GM10248 (cell line): ENCODE measurements at regions not wholly inside any gene's neighbourhood (a gene's known extent, or its start where the extent isn't known, plus 50 kb on each side); places are given as distances from the start of the nearest gene placed in this dataset.

ENCODE experiments used
- CTCF ChIA-PET: fragments of 300-600 bp; sonication (Branson Sonifier 250); formaldehyde crosslinking; extraction: SDS; loops from one replicate; lab custom pipeline; 2021; ENCODE audit warnings: antibody characterized with exemption; lab: Yijun Ruan, JAX
- POLR2A ChIA-PET: fragments of 350-650 bp; sonication (Branson Sonifier 250); formaldehyde crosslinking; extraction: SDS; loops from one replicate; lab custom pipeline; 2020; ENCODE audit warnings: antibody characterized with exemption; lab: Yijun Ruan, JAX
- DNase-seq: peaks from one replicate; pipeline ENCODE4 v3.0.0; 2012; ENCODE audit errors: extremely low spot score
- TF ChIP-seq, protein P1 (sequence below): IDR thresholded peaks from 2 replicates; pipeline ENCODE4 v1.5.1; 2012; ENCODE audit warnings: mild to moderate bottlenecking, low read depth; ENCODE audit errors: extremely low read depth, missing control alignments, control extremely low read depth

DNA sequence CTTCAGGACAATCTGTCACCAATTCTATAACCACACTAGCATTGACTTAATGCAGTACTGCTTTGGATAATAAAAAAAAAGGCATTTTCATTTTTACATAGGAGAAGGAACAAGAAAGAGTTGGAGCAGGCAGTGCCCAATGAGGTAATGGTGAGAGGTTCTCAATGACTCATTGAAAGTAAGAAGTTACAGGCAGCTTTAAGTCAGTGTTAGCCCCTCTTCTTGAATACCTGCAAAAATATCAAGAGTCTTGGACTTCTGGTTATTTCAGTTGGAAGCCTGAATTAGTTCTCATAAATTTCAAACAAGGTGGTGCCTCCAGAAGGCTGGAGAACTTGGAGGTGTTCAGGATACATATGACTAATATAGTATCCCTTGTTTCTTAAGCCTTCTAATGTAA lies 422.5 kb downstream of the HTR7 start:
- POLR2A ChIA-PET, result no interaction called here
- TF ChIP-seq, protein P1, sequence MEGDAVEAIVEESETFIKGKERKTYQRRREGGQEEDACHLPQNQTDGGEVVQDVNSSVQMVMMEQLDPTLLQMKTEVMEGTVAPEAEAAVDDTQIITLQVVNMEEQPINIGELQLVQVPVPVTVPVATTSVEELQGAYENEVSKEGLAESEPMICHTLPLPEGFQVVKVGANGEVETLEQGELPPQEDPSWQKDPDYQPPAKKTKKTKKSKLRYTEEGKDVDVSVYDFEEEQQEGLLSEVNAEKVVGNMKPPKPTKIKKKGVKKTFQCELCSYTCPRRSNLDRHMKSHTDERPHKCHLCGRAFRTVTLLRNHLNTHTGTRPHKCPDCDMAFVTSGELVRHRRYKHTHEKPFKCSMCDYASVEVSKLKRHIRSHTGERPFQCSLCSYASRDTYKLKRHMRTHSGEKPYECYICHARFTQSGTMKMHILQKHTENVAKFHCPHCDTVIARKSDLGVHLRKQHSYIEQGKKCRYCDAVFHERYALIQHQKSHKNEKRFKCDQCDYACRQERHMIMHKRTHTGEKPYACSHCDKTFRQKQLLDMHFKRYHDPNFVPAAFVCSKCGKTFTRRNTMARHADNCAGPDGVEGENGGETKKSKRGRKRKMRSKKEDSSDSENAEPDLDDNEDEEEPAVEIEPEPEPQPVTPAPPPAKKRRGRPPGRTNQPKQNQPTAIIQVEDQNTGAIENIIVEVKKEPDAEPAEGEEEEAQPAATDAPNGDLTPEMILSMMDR, result no peak
- CTCF ChIA-PET, result no interaction called here
- no peak for DNase-seq

DNA sequence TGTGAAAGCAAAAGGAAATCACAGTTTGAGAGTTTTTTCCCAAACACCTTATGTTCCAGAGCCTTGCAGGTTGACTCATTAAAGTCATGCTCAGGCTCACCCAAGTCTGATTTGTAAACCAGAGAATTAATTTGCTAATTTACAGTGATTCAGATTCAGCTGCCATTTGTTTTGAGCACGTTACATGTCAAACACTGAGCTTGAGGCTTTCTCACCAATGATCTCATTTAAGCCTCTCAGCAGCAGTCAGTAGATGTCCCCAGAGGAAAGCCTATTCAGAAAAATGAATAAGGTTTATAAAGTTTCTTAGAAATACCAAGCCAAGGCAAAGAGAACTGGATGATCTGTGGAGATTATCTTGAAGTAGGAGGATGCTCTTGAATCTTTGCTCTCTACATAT lies 420.4 kb downstream of the HTR7 start:
- TF ChIP-seq, protein P1, result no peak
- ChIA-PET POLR2A (no interaction called here), CTCF (interaction anchor here (1.2 to 1.7 kb wide), 2 partner anchors 16 to 149 kb away, joined by 3 to 6 read pairs; no protein-coding TSS in a partner anchor)
- DNase-seq, result no peak

- TF ChIP-seq, protein P1, result no peak
- POLR2A ChIA-PET, result no interaction called here
- CTCF ChIA-PET, result interaction anchor here (1.8 kb wide), 1 partner anchor 10 kb away, joined by 6 read pairs; no protein-coding TSS in a partner anchor
- no peak for DNase-seq
Measured at GRCh38 chr10:90440870-90441269, 417.0 kb downstream of the HTR7 start.

DNA sequence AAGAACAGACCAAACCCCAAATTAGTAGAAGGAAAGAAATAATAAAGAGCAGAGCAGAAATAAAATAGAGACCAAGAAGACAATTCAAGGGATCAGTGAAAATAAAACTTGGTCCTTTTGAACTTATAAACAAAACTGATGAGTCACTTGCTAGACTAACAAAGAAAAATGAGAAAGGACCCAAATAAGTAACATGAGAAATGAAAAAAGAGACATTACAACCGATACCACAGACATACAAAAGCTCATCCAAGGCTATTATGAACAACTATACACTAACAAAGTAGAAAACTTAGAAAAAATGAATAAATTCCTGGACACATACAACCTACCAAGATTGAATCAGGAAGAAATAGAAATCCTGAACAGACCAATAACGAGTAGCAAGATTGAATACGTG lies 414.5 kb downstream of the HTR7 start:
- POLR2A ChIA-PET, result no interaction called here
- TF ChIP-seq, protein P1, result no peak
- no peak for DNase-seq
- CTCF ChIA-PET, result no interaction called here

- ChIA-PET CTCF (no interaction called here), POLR2A (no interaction called here)
- no peak for DNase-seq
- TF ChIP-seq, protein P1, result no peak
Measured at GRCh38 chr10:90447831-90448230, 410.0 kb downstream of the HTR7 start.

DNA sequence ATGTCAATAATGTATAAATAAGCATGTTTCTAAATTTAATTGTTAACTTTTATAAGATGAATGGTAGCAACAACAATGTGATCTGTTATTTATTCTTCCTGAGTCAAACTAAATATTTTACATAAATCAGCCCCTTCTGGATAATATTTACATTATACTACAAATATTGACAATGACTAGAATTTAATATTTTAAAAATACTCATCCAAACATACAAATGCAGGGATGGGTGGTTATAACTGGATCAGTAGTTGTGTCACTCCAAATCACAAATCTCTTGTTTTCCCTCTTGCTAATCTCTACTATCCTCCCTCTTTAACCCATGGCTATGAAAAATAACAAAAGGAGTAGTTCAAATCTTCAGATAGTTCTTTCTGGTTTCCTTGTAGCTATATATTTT lies 407.0 kb downstream of the HTR7 start:
- CTCF ChIA-PET, result no interaction called here
- DNase-seq, result no peak
- TF ChIP-seq, protein P1, result no peak
- POLR2A ChIA-PET, result no interaction called here

- POLR2A ChIA-PET, result no interaction called here
- DNase-seq, result no peak
Measured at GRCh38 chr10:90451283-90451682, 406.6 kb downstream of the HTR7 start.

More at GRCh38 chr10:90451283-90451682, 406.6 kb downstream of the HTR7 start:
- CTCF ChIA-PET, result no interaction called here
- TF ChIP-seq, protein P1, result no peak
